Heart left ventricle (tissue), 13 donors: ENCODE measurements at regions not wholly inside any gene's neighbourhood (a gene's known extent, or its start where the extent isn't known, plus 50 kb on each side); places are given as distances from the start of the nearest gene placed in this dataset.

Experiments used
- CTCF ChIP-seq, 12 donors: fragments of 200-600 bp; sonication (generic) in 4 of 12; IDR thresholded peaks; one replicate each; pipeline versions ENCODE4 v1.5.0 to v1.8.0; 2018 to 2022; ENCODE audit warnings: antibody characterized with exemption in 12 of 12, mild to moderate bottlenecking in 5 of 12
- POLR2A ChIP-seq, 2 donors: fragments of 450-650 bp; IDR thresholded peaks; one replicate each; pipeline ENCODE4 v1.6.1; 2017; ENCODE audit warnings: antibody characterized with exemption in 2 of 2, mild to moderate bottlenecking in 2 of 2, moderate library complexity in 2 of 2
- donor health status: ischemic (EF 13 %, LVEDD 7.1; RV severe dilation, severe dysfunction).
- donor health status: DM: no; HTN: yes; CAD: no.
- donor health status: DM: no; HTN: no; CAD: no.
- donor health status: ischemic (EF 25% LVEDD 6.9; RV normal size, moderate dysfunction).
- donor health status: ischemic (EF 25% LVEDD 5.7; RV mildly dilated, moderate dysfunction).
- donor health status: ischemic (EF 35%, LVEDD 5.7; RV mildly dilated, moderate dysfunction).
- donor health status: nonischemic (EF 11% LVEDD 7.7; RV severe dilation, severe dysfunction).
- donor health status: DM: yes; HTN: yes; CAD: no.
- donor health status: PGD.
- donor health status: ischemic (EF 29% LVEDD 5.4; RV normal size, mild dysfunction).
- donor health status: nonischemic (EF 23%, LVEDD 6.1; RV moderate dilation, normal function).

GRCh38 chr16:60810250-60810649, 1226.0 kb downstream of the CDH8 start:
- TF ChIP-seq CTCF (IDR thresholded peaks at IDR 0.05) (no peak), POLR2A (IDR thresholded peaks at IDR 0.05) (no peak)
